Epithelial cell of proximal tubule (primary cell): ENCODE measurements at regions not wholly inside any gene's neighbourhood (a gene's known extent, or its start where the extent isn't known, plus 50 kb on each side); places are given as distances from the start of the nearest gene placed in this dataset.

Source experiments
- DNase-seq: peaks from one replicate; pipeline ENCODE4 v3.0.0-alpha.2; 2011; ENCODE audit warnings: low read depth
- H3K4me3 ChIP-seq: 2 replicates; pipeline ENCODE4 v1.5.1; 2011; ENCODE audit warnings: low read depth, mild to moderate bottlenecking, low read length
- TF ChIP-seq, protein P1 (sequence below): conservative IDR thresholded peaks from 2 replicates; pipeline ENCODE4 v1.5.1; 2012; ENCODE audit warnings: low read depth, mild to moderate bottlenecking, low read length

DNA sequence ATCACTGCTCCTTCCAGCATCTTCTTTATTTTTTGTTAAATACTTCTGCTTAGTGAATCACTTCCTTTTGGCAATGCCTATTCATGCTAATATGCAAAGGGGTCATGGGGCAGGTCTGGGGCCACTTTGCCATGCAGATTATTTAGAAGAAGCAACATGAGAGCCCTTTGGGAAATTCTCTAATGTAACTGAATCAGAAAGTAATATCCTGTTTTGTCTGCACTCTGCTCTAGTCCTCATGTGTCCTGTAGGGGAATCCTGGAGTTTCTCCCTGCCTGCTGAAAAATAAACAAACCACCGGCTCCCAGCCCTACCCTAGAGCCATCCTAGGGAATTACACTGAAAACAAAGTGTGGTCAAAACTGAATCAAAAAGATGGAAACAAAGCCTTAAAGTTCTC is 176.5 kb upstream of the POU2AF2 start:
- no peak for DNase-seq

DNA sequence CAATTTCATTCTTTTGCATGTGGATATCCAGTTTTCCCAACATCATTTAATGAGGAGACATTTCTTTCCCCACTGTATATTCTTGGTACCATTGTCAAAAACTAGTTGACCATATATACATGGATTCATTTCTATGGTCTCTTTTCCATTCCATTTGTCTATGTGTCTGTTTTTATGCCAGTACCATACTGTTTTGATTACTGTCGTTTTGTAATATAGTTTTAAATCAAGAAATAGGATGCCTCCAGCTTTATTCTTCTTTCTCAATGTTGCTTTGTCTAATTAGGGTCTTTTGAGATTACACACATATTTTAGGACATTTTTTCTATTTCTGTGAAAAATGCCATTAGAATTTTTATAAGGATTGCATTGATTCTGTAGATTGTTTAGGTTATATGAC is 177.5 kb upstream of the POU2AF2 start:
- no peak overlapping the region for H3K4me3 ChIP-seq
- TF ChIP-seq, protein P1, sequence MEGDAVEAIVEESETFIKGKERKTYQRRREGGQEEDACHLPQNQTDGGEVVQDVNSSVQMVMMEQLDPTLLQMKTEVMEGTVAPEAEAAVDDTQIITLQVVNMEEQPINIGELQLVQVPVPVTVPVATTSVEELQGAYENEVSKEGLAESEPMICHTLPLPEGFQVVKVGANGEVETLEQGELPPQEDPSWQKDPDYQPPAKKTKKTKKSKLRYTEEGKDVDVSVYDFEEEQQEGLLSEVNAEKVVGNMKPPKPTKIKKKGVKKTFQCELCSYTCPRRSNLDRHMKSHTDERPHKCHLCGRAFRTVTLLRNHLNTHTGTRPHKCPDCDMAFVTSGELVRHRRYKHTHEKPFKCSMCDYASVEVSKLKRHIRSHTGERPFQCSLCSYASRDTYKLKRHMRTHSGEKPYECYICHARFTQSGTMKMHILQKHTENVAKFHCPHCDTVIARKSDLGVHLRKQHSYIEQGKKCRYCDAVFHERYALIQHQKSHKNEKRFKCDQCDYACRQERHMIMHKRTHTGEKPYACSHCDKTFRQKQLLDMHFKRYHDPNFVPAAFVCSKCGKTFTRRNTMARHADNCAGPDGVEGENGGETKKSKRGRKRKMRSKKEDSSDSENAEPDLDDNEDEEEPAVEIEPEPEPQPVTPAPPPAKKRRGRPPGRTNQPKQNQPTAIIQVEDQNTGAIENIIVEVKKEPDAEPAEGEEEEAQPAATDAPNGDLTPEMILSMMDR = no peak
- no peak for DNase-seq

More for the DNA sequence above, 176.5 kb upstream of the POU2AF2 start:
- no peak overlapping the region for H3K4me3 ChIP-seq
- TF ChIP-seq, protein P1 = no peak

DNA sequence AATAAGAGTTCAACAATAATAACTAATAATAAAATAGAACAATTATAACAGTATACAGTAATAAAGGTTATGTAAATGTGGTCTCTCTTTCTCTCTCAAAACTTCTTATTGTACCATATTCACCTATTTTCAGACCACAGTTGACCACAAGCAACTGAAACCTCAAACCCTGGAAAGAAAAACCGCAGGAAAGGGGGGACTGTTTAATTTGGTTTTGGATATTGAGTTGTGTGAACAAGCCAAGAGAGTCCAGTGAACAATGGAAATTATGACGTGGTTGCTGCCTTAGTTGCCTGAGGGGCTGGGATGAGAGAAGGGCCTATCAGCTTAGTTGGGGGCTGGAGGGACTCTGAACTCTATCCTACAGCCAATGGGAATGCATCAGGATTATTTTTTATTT is 178.7 kb upstream of the POU2AF2 start:
- no peak overlapping the region for H3K4me3 ChIP-seq
- TF ChIP-seq, protein P1 = no peak
- no peak for DNase-seq

GRCh38 chr11:111063726-111064517 is 181.6 kb upstream of the POU2AF2 start:
- TF ChIP-seq, protein P1 = no peak
- H3K4me3 ChIP-seq = no peak overlapping the region
- DNase-seq = no peak

- TF ChIP-seq, protein P1 = no peak
- H3K4me3 ChIP-seq = no peak overlapping the region
- no peak for DNase-seq
Measured at GRCh38 chr11:111062420-111062819, 183.1 kb upstream of the POU2AF2 start.

- no peak for DNase-seq
- TF ChIP-seq, protein P1 = no peak
Measured at GRCh38 chr11:111059726-111060125, 185.8 kb upstream of the POU2AF2 start.

GRCh38 chr11:111049131-111049530 is 196.4 kb upstream of the POU2AF2 start:
- TF ChIP-seq, protein P1 = no peak
- no peak for DNase-seq
- no peak overlapping the region for H3K4me3 ChIP-seq

More at GRCh38 chr11:111059726-111060125, 185.8 kb upstream of the POU2AF2 start:
- H3K4me3 ChIP-seq = no peak overlapping the region
